ENCODE measurements at regions not wholly inside any gene's neighbourhood (a gene's known extent, or its start where the extent isn't known, plus 50 kb on each side); places are given as distances from the start of the nearest gene placed in this dataset.

DNA sequence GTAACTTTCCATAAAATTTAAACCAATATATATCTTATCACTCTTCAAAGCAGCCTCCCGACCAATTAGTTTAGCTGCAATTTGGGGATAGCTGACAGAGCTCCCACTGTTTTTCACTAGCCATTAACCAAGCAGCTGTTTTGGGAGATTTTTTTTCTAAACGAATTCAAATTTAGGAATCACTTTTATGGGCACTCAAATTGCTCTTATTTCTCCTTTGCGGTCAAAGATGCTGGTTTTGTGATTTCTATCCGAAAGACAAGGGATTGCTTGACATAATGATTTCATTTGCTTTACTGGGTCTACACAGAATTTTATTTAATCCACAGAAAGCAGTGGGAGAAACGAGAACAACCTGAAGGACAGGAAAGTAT lies 505.7 kb upstream of the IL12A start:
- no peak overlapping the region for H3K4me3 ChIP-seq (ENCODE audit: low read length)
- H3K4me2 ChIP-seq (ENCODE audit: low read depth, low read length): no peak overlapping the region
- H3K79me2 ChIP-seq (ENCODE audit: low read length): no peaks in the 10 kb centered on the region
- no peaks in the 10 kb centered on the region for H3K27me3 ChIP-seq (replicated peaks; ENCODE audit: insufficient read depth, low read length)
- no peaks in the 10 kb centered on the region for H3K9me3 ChIP-seq (replicated peaks; ENCODE audit: insufficient read depth, low read length)
- no peak overlapping the region for H3K27ac ChIP-seq (ENCODE audit: low read length)
- no peaks in the 10 kb centered on the region for H3K36me3 ChIP-seq (replicated peaks; ENCODE audit: insufficient read depth, low read length)
- TF ChIP-seq EZH2phosphoT487 (IDR thresholded peaks at IDR 0.05; ENCODE audit: low read length) (no peak), CTCF (IDR thresholded peaks at IDR 0.05; ENCODE audit: low read length) (no peak), EZH2 (optimal IDR thresholded peaks at IDR 0.05; ENCODE audit: low read depth, low read length) (no peak)
- H4K20me1 ChIP-seq (ENCODE audit: insufficient read depth, low read length): no peaks in the 10 kb centered on the region
- no peaks in the 10 kb centered on the region for H3K9me2 ChIP-seq (replicated peaks; ENCODE audit: insufficient read depth, low read length)
- no peak for DNase-seq
- no peaks in the 10 kb centered on the region for H3K4me1 ChIP-seq (ENCODE audit: low read length)
- H2AFZ ChIP-seq (ENCODE audit: low read length): no peak overlapping the region
- no peaks in the 10 kb centered on the region for H3F3A ChIP-seq (ENCODE audit: insufficient read depth, low read length)
- H3K9ac ChIP-seq (ENCODE audit: low read length): no peak overlapping the region

- H3K36me3 ChIP-seq (replicated peaks; ENCODE audit: insufficient read depth, low read length): no peaks in the 10 kb centered on the region
- H3K27ac ChIP-seq (ENCODE audit: low read length): no peak overlapping the region
- H3K4me3 ChIP-seq (ENCODE audit: low read length): no peak overlapping the region
- TF ChIP-seq CTCF (IDR thresholded peaks at IDR 0.05; ENCODE audit: low read length) (peak; percentile 44), EZH2phosphoT487 (IDR thresholded peaks at IDR 0.05; ENCODE audit: low read length) (no peak)
- H3K9me2 ChIP-seq (replicated peaks; ENCODE audit: insufficient read depth, low read length): no peaks in the 10 kb centered on the region
- no peaks in the 10 kb centered on the region for H3K79me2 ChIP-seq (ENCODE audit: low read length)
- no peak overlapping the region for H3K4me2 ChIP-seq (ENCODE audit: low read depth, low read length)
- no peaks in the 10 kb centered on the region for H3K9me3 ChIP-seq (replicated peaks; ENCODE audit: insufficient read depth, low read length)
- H3F3A ChIP-seq (ENCODE audit: insufficient read depth, low read length): no peaks in the 10 kb centered on the region
- no peaks in the 10 kb centered on the region for H3K27me3 ChIP-seq (replicated peaks; ENCODE audit: insufficient read depth, low read length)
- H3K4me1 ChIP-seq (ENCODE audit: low read length): no peaks in the 10 kb centered on the region
- DNase-seq: no peak
- no peak overlapping the region for H2AFZ ChIP-seq (ENCODE audit: low read length)
- no peaks in the 10 kb centered on the region for H4K20me1 ChIP-seq (ENCODE audit: insufficient read depth, low read length)
- no peak overlapping the region for H3K9ac ChIP-seq (ENCODE audit: low read length)
Measured at GRCh38 chr3:159486580-159486979, 502.1 kb upstream of the IL12A start.

DNA sequence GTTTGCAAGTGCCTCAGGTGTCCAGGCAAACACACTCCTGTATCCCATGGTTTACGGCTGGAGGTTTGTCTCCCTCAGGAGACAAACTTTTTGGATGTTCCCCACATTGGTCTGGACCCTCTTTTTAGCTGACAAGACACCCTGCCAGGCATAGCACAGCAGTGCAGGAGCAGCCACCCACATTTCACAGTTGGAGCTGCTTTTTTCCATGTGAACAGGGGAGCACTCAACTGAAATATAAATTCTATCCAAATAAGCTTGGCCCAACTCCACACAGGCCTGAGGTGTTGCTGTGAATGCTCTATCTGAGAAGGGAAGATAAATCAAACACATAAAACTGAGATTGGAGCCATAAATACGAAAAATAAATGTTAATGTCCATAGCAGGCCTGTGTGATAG lies 501.3 kb upstream of the IL12A start:
- Histone ChIP-seq H3K9ac (ENCODE audit: low read length) (no peak overlapping the region), H3F3A (ENCODE audit: insufficient read depth, low read length) (no peaks in the 10 kb centered on the region), H3K9me3 (replicated peaks; ENCODE audit: insufficient read depth, low read length) (no peaks in the 10 kb centered on the region), H3K4me2 (ENCODE audit: low read depth, low read length) (no peak overlapping the region), H3K27ac (ENCODE audit: low read length) (no peak overlapping the region), H4K20me1 (ENCODE audit: insufficient read depth, low read length) (no peaks in the 10 kb centered on the region), H3K27me3 (replicated peaks; ENCODE audit: insufficient read depth, low read length) (no peaks in the 10 kb centered on the region), H3K4me3 (ENCODE audit: low read length) (no peak overlapping the region), H3K4me1 (ENCODE audit: low read length) (no peaks in the 10 kb centered on the region), H3K9me2 (replicated peaks; ENCODE audit: insufficient read depth, low read length) (no peaks in the 10 kb centered on the region), H2AFZ (ENCODE audit: low read length) (no peak overlapping the region), H3K36me3 (replicated peaks; ENCODE audit: insufficient read depth, low read length) (no peaks in the 10 kb centered on the region), H3K79me2 (ENCODE audit: low read length) (no peaks in the 10 kb centered on the region)
- DNase-seq: no peak
- TF ChIP-seq EZH2phosphoT487 (IDR thresholded peaks at IDR 0.05; ENCODE audit: low read length): no peak
- no peak for TF ChIP-seq CTCF (IDR thresholded peaks at IDR 0.05; ENCODE audit: low read length)
- no peak for TF ChIP-seq EZH2 (optimal IDR thresholded peaks at IDR 0.05; ENCODE audit: low read depth, low read length)

All from MM.1S (cell line).